Prostate gland (tissue), 2 donors: ENCODE measurements at regions not wholly inside any gene's neighbourhood (a gene's known extent, or its start where the extent isn't known, plus 50 kb on each side); places are given as distances from the start of the nearest gene placed in this dataset.

ENCODE experiments used
- DNase-seq: peaks from one replicate; pipeline ENCODE4 v3.0.0-alpha.2; 2019; ENCODE audit warnings: low spot score
- H3K27ac ChIP-seq, 2 donors: fragments of 200-600 bp; sonication (generic); 2 replicates each; pipeline ENCODE4 v1.5.1; 2017 to 2019
- H3K27me3 ChIP-seq: fragments of 200-600 bp; sonication (generic); replicated peaks from 2 replicates; pipeline ENCODE4 v1.5.1; 2019; ENCODE audit not compliant: insufficient read depth
- H3K36me3 ChIP-seq, 2 donors: fragments of 200-600 bp; sonication (generic); 1 replicate in 1 of 2; 2 replicates in 1 of 2; pipeline versions ENCODE4 v1.5.1 to v1.8.1; 2017 to 2019
- H3K4me1 ChIP-seq: fragments of 200-600 bp; sonication (generic); replicated peaks from 2 replicates; pipeline ENCODE4 v1.5.1; 2019
- H3K4me3 ChIP-seq, 2 donors: fragments of 200-600 bp; sonication (generic); 2 replicates each; pipeline ENCODE4 v1.5.1; 2017 to 2019
- H3K9me3 ChIP-seq: fragments of 200-600 bp; sonication (generic); 2 replicates; pipeline ENCODE4 v1.5.1; 2017
- CTCF ChIP-seq, 4 experiments: fragments of 200-600 bp in 2 of 4; fragments of 450-650 bp in 2 of 4; sonication (generic) in 2 of 4; IDR thresholded peaks; 1 replicate in 3 of 4; 2 replicates in 1 of 4; pipeline ENCODE4 v1.5.1; 2016 to 2019; ENCODE audit warnings: antibody characterized with exemption in 4 of 4, mild to moderate bottlenecking in 2 of 4, moderate library complexity in 2 of 4
- POLR2A ChIP-seq: fragments of 450-650 bp; IDR thresholded peaks from one replicate; pipeline ENCODE4 v1.6.1; 2016; ENCODE audit warnings: antibody characterized with exemption, mild to moderate bottlenecking
- POLR2AphosphoS5 ChIP-seq: sonication (generic); formaldehyde crosslinking; IDR thresholded peaks from one replicate; pipeline ENCODE4 v1.6.1; 2017; ENCODE audit warnings: antibody characterized with exemption
- WGBS: methylation state at CpG from one replicate; pipeline ENCODE4 v1.1.5; 2018; 5-methylcytosine and 5-hydroxymethylcytosine counted together
- intact Hi-C: fragments of 100-400 bp; cut with DNase I; formaldehyde crosslinking; loops from one replicate; pipeline ENCODE4 v1.14.2; 2022

GRCh38 chr1:172717722-172718465 is 59.0 kb downstream of the FASLG start:
- intact Hi-C loops = loop anchor here (5.0 kb wide), 1 partner anchor 271 kb away; no protein-coding TSS in a partner anchor
- no peaks in the 10 kb centered on the region for H3K9me3 ChIP-seq
- DNase-seq = no peak

GRCh38 chr1:172719066-172719627 is 60.2 kb downstream of the FASLG start:
- H3K27me3 ChIP-seq = no peaks in the 10 kb centered on the region
- 24% methylated on average over 6 of the region's 6 CpGs for WGBS
- no peaks in the 10 kb centered on the region for H3K4me1 ChIP-seq
- no peaks in the 10 kb centered on the region for H3K36me3 ChIP-seq
- H3K27ac ChIP-seq = no peak overlapping the region
- H3K4me3 ChIP-seq = no peak overlapping the region
- intact Hi-C loops = loop anchor here (5.0 kb wide), 1 partner anchor 272 kb away; no protein-coding TSS in a partner anchor
- peak; percentile 16 for DNase-seq
- H3K9me3 ChIP-seq = no peaks in the 10 kb centered on the region
- TF ChIP-seq POLR2AphosphoS5 = peak; percentile 28
- TF ChIP-seq POLR2A = no peak
- TF ChIP-seq CTCF (IDR thresholded peaks at IDR 0.05) = no peak

More at GRCh38 chr1:172717722-172718465, 59.0 kb downstream of the FASLG start:
- H3K4me3 ChIP-seq = no peak overlapping the region
- 66% methylated on average over 3 of the region's 3 CpGs for WGBS
- H3K36me3 ChIP-seq = no peaks in the 10 kb centered on the region
- TF ChIP-seq POLR2AphosphoS5 (no peak), CTCF (IDR thresholded peaks at IDR 0.05) (no peak), POLR2A (no peak)
- no peak overlapping the region for H3K27ac ChIP-seq
- no peaks in the 10 kb centered on the region for H3K4me1 ChIP-seq
- H3K27me3 ChIP-seq = no peaks in the 10 kb centered on the region

- WGBS = 6% methylated on average over 3 of the region's 3 CpGs
- no peaks in the 10 kb centered on the region for H3K9me3 ChIP-seq
- DNase-seq = no peak
- no peak overlapping the region for H3K27ac ChIP-seq
- no peaks in the 10 kb centered on the region for H3K4me1 ChIP-seq
- no peaks in the 10 kb centered on the region for H3K27me3 ChIP-seq
- no peak for TF ChIP-seq POLR2A
- TF ChIP-seq CTCF (IDR thresholded peaks at IDR 0.05) = peak in 3 of 4 experiments; percentile 40 to 67 (median 60)
- TF ChIP-seq POLR2AphosphoS5 = no peak
- intact Hi-C loops = loop anchor here (5.0 kb wide), 1 partner anchor 272 kb away; no protein-coding TSS in a partner anchor
- no peaks in the 10 kb centered on the region for H3K36me3 ChIP-seq
- no peak overlapping the region for H3K4me3 ChIP-seq
These were observed 60.8 kb downstream of the FASLG start for GRCh38 chr1:172719694-172720138.

GRCh38 chr1:172720339-172720738 is 61.4 kb downstream of the FASLG start:
- DNase-seq = no peak
- 25% methylated on average over 1 of the region's 1 CpG for WGBS
- H3K4me1 ChIP-seq = no peaks in the 10 kb centered on the region
- TF ChIP-seq POLR2AphosphoS5 (no peak), CTCF (IDR thresholded peaks at IDR 0.05) (no peak), POLR2A (no peak)
- H3K27me3 ChIP-seq = no peaks in the 10 kb centered on the region
- intact Hi-C loops = no loop called here
- H3K36me3 ChIP-seq = no peaks in the 10 kb centered on the region
- no peaks in the 10 kb centered on the region for H3K9me3 ChIP-seq
- no peak overlapping the region for H3K4me3 ChIP-seq
- no peak overlapping the region for H3K27ac ChIP-seq
